Activated T-helper 1 cell treated with anti-CD3 and anti-CD28 coated beads, Interleukin-12 subunit alpha, Interleukin-12 subunit beta, Interleukin-2, Interleukin-4 antibody, amounts not matched to agents 30 ng/mL and 10 ng/mL and 1 ng/mL, durations not matched to agents 14 hours and 24 hours and 36 hours (primary cell): ENCODE measurements at regions not wholly inside any gene's neighbourhood (a gene's known extent, or its start where the extent isn't known, plus 50 kb on each side); places are given as distances from the start of the nearest gene placed in this dataset.

Experiments used
- DNase-seq: peaks from one replicate; pipeline ENCODE4 v3.0.0; 2021; ENCODE audit warnings: low spot score
- H3K27ac Mint-ChIP-seq: one replicate; pipeline ENCODE4 v1.8.0; 2021; ENCODE audit warnings: mild to moderate bottlenecking, mixed read lengths
- H3K27me3 Mint-ChIP-seq: one replicate; pipeline ENCODE4 v1.8.0; 2022; ENCODE audit warnings: mild to moderate bottlenecking, moderate library complexity, mixed read lengths; ENCODE audit not compliant: insufficient read depth
- H3K36me3 Mint-ChIP-seq: one replicate; pipeline ENCODE4 v1.8.0; 2021; ENCODE audit warnings: low read depth, mixed read lengths
- H3K4me1 Mint-ChIP-seq: one replicate; pipeline ENCODE4 v1.8.0; 2021; ENCODE audit warnings: low read depth, mixed read lengths
- H3K4me3 Mint-ChIP-seq: one replicate; pipeline ENCODE4 v1.8.0; 2021; ENCODE audit warnings: mild to moderate bottlenecking, moderate library complexity, mixed read lengths
- H3K9me3 Mint-ChIP-seq: one replicate; pipeline ENCODE4 v1.8.0; 2021; ENCODE audit warnings: mixed read lengths
- intact Hi-C: fragments of 100-400 bp; cut with micrococcal nuclease; formaldehyde crosslinking; loops from one replicate; pipeline ENCODE4 v1.15.1; 2024

DNA sequence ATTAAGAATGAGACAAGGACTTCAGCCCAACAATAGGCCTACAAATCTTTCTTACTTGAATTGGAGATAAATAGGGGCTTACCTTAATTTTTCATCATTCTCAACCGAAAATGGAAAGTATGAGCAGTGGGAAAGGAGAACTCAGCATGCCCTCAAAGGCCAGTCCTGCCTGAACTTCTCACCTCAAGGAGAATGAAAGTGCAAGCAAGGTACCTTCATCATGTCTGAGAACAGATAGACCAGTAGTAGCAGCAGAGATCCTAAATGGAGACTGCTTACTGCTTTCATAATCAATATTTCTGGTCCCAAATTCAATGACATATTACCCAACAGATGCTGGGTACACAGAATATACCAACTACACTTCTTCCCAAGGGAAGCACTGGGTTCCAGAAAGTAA lies 194.0 kb upstream of the SLITRK1 start:
- Mint-ChIP-seq H3K4me1 (no peaks in the 10 kb centered on the region), H3K4me3 (no peak overlapping the region), H3K9me3 (no peaks in the 10 kb centered on the region), H3K36me3 (no peaks in the 10 kb centered on the region), H3K27ac (no peak overlapping the region), H3K27me3 (peaks cover 3% of the 10 kb centered on the region)
- DNase-seq, result no peak
- intact Hi-C loops, result no loop called here

DNA sequence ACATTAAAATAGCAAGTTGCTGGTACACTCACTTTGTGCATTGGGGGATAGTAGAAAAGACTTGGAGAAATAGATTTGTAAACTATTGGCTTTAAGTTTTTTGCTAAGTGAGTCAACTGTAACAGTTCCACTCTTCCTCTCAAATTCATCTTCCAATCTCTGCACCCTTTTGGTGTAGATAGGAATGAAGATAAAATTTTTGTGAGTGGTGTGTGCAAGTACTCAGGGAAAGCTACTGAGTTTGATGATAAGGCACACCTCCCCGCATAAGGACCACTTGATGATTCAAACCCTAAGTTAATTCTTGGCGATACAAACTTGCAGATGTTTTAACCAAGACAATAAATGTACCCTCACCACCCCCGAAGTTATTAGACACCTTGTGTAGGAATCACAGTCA lies 168.3 kb upstream of the SLITRK1 start:
- Mint-ChIP-seq H3K9me3 (no peaks in the 10 kb centered on the region), H3K4me1 (no peaks in the 10 kb centered on the region), H3K27me3 (no peaks in the 10 kb centered on the region), H3K36me3 (no peaks in the 10 kb centered on the region), H3K27ac (no peak overlapping the region), H3K4me3 (no peak overlapping the region)
- intact Hi-C loops, result no loop called here
- DNase-seq, result no peak

DNA sequence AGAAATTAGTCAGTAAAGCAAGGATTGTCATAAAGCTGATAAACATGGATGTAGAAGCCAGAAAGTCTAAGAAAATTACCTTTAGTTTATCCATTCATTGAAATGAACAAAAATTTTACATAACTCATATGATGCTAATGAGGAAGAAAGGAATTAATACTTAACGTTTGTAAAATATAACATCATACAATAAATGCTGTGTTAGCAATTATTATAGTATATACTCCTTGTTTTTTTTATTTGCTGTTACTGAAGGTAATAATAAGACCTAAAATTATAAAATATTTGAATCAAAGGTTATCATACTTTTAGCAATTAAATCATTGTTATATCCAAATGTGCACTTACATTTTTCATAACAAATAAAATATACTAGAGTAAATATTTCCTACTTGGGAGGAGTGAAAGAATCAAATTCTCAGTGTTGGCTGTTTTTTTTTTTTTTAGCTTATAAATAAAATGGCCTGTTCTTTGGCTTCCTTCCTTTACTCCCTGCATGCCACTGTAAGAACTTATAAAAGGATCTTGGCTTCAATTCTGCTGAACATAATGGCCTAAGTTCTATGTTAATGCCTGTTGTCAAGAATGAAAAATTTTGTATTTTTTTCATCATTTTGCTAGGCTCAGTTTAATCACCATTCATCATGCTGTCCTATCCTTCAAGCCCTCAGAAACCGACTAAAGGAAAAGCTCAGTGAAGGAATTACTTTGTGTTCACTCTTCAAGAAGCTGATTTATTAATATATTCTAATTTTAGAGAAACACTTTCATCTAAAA lies 167.4 kb upstream of the SLITRK1 start:
- intact Hi-C loops, result no loop called here
- Mint-ChIP-seq H3K9me3 (no peaks in the 10 kb centered on the region), H3K36me3 (no peaks in the 10 kb centered on the region), H3K4me3 (no peak overlapping the region), H3K27me3 (no peaks in the 10 kb centered on the region), H3K27ac (no peak overlapping the region), H3K4me1 (no peaks in the 10 kb centered on the region)
- DNase-seq, result no peak

DNA sequence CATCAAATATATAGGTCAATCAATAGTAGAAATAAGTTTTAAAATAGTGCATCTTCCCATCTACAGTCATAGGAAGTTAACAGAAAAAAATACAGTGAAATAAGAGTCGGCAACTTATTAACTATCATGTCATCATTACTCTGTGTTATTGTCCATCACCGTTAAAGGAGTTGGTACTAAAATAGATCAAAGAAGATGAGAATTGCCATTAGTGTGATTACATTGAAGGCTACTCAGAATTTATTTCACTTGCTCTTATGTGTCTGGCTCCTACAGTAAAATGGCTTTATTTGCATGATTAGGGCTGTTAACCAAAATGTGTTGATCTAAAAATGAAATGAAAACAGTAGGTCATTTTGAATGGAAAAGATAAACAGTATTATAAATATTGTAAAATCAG lies 162.5 kb upstream of the SLITRK1 start:
- Mint-ChIP-seq H3K4me3 (no peak overlapping the region), H3K4me1 (no peaks in the 10 kb centered on the region), H3K36me3 (no peaks in the 10 kb centered on the region), H3K9me3 (no peaks in the 10 kb centered on the region), H3K27ac (no peak overlapping the region), H3K27me3 (no peaks in the 10 kb centered on the region)
- intact Hi-C loops, result no loop called here
- no peak for DNase-seq

DNA sequence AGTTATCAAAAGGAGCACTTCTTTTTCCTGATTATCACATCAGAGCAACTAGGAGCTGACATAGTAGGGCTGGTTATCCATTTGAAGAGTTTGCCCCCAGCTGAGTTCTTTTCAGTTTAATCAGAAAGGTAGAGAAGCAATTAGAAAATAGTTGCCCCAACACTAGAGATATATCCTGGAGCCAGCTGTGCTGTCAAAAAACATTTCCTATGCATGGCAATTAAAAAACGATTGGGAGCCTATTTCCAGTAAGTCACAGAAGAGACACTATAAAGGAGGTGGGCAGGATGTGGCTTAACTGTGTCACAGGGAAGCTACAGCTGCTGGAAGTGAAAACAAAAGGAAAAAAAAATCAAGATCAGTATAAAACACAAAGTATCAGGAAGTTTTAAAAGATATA lies 155.7 kb upstream of the SLITRK1 start:
- no peak overlapping the region for H3K4me3 Mint-ChIP-seq
- H3K27ac Mint-ChIP-seq, result no peak overlapping the region
- H3K4me1 Mint-ChIP-seq, result peaks cover 18% of the 10 kb centered on the region
- intact Hi-C loops, result no loop called here
- no peaks in the 10 kb centered on the region for H3K9me3 Mint-ChIP-seq
- H3K36me3 Mint-ChIP-seq, result no peaks in the 10 kb centered on the region
- peaks cover 2% of the 10 kb centered on the region for H3K27me3 Mint-ChIP-seq
- no peak for DNase-seq

DNA sequence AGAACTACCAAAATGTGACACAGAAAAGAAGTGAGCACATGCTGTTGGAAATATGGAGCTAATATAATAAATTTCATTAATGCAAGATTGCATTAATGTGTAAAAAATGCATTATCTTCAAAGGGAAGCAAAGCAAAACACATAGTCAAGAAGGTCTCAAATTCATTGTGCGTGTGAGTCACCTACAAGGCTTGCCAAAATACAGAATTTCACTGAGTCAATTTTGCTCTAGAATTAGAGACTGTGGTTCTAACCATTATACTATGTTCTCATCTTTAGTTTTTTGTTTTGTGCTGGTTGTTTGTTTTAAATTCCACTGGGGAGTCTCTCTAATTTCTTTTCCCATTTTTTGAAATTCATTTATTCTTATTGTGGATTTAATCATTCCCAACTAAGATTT lies 149.8 kb upstream of the SLITRK1 start:
- intact Hi-C loops, result no loop called here
- Mint-ChIP-seq H3K4me1 (peaks cover 3% of the 10 kb centered on the region), H3K27me3 (peaks cover 2% of the 10 kb centered on the region), H3K27ac (no peak overlapping the region), H3K9me3 (no peaks in the 10 kb centered on the region), H3K36me3 (no peaks in the 10 kb centered on the region), H3K4me3 (no peak overlapping the region)
- DNase-seq, result no peak

DNA sequence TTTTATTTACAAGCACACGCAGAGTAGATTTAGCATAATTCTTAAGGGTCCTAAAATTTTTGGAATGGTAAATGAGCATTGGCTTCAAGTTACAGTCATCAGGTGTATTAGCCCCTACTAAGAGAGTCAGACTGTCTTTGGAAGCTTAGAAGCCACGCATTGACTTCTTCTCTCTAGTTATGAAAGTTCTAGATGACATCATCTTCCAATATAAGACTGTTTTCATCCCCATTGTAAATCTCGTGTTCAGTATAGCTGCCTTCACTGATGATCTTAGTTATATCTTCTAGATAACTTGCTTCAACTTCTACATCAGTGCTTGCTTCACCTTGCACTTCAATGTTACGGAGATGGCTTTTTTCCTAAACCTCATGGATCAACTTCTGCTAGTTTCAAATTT lies 148.8 kb upstream of the SLITRK1 start:
- Mint-ChIP-seq H3K4me1 (no peaks in the 10 kb centered on the region), H3K27me3 (peaks cover 2% of the 10 kb centered on the region), H3K36me3 (no peaks in the 10 kb centered on the region), H3K27ac (no peak overlapping the region), H3K4me3 (no peak overlapping the region), H3K9me3 (no peaks in the 10 kb centered on the region)
- intact Hi-C loops, result no loop called here
- DNase-seq, result no peak

DNA sequence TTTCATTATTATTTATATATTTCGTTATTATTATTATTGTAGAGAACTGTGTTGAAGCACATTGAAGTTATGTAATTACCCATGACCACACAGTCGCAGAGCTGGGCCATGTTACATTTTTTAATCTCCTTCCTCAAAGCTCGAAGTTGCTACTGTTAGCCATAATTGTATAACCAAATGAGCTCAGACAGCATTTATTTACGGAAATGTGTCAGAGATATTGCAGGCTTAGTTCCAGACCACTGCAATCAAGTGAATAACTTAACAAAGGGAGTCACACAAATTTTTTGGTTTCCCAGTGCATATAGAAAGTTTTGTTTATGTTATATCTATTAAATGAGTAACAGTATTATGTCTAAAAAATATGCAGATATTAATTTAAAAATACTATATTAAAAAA lies 147.1 kb upstream of the SLITRK1 start:
- no peak overlapping the region for H3K27ac Mint-ChIP-seq
- H3K27me3 Mint-ChIP-seq, result peaks cover 2% of the 10 kb centered on the region
- DNase-seq, result no peak

DNA sequence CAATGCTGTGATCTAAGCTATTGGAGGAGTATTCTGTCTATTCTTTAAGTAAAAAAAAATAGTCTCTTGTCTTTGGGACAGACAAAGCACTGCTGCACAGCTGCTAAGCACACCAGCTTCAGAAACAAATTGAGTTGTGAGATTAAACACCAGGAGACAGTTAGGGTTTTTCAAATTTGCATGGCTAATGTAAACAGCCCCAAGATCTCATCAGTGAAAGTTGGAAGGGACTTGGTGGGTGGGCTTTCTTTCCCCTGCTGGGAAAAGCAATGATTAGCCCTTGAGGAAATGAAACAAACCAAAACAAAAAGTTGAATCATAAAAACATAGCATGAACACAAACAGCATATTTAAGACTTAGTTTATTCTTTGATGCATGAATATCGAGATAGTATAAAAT lies 143.6 kb upstream of the SLITRK1 start:
- intact Hi-C loops, result no loop called here
- no peaks in the 10 kb centered on the region for H3K27me3 Mint-ChIP-seq
- no peaks in the 10 kb centered on the region for H3K9me3 Mint-ChIP-seq

More for the DNA sequence above, 147.1 kb upstream of the SLITRK1 start:
- H3K9me3 Mint-ChIP-seq, result no peaks in the 10 kb centered on the region
- H3K36me3 Mint-ChIP-seq, result no peaks in the 10 kb centered on the region
- no peak overlapping the region for H3K4me3 Mint-ChIP-seq
- no peaks in the 10 kb centered on the region for H3K4me1 Mint-ChIP-seq
- intact Hi-C loops, result no loop called here

DNA sequence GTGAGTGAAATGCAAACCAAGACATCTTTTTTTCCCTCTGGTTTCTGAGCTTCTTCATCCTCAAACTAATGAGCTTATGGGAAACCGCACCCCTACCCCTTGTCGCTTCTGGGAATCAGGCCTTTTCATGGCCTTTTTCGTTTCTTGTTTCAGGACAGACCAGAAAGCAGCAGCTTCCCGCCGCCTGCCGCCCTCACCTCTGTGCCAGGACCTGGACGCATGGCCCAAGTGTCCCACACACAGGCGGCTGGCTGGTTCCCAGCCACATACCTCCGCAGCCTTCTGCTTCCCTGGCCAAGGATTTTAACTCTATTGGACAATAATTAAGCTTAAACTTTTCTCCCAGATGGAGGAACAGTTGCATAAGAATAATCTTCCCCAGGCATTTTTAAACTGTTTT lies 114.1 kb upstream of the SLITRK1 start:
- Mint-ChIP-seq H3K27me3 (no peaks in the 10 kb centered on the region), H3K4me1 (no peaks in the 10 kb centered on the region), H3K27ac (no peak overlapping the region), H3K9me3 (no peaks in the 10 kb centered on the region), H3K36me3 (no peaks in the 10 kb centered on the region), H3K4me3 (no peak overlapping the region)
- intact Hi-C loops, result no loop called here
- no peak for DNase-seq

More for the DNA sequence above, 143.6 kb upstream of the SLITRK1 start:
- no peaks in the 10 kb centered on the region for H3K36me3 Mint-ChIP-seq
- no peak overlapping the region for H3K4me3 Mint-ChIP-seq
- DNase-seq, result no peak
- H3K27ac Mint-ChIP-seq, result no peak overlapping the region
- H3K4me1 Mint-ChIP-seq, result no peaks in the 10 kb centered on the region

DNA sequence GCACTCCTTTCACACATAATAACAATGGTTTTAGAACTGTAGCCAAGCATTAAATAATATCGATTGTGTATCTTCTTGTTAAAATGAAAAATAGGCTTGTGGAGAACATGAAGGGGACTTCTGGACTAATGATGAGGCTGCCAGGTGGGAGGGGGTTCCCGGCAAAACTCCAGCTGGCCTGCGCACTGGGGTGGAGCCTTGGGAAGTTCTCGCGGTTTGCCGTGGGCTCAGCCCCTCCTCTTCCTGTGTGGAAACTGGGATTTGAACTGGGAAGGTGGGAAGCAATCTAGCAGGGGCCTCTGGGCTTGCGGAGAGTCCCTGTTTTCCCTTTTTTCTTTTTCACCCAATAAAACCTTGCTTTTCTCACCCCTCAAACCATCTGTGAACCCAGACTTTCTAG lies 113.7 kb upstream of the SLITRK1 start:
- no peaks in the 10 kb centered on the region for H3K4me1 Mint-ChIP-seq
- H3K27ac Mint-ChIP-seq, result no peak overlapping the region
- intact Hi-C loops, result no loop called here
- no peak for DNase-seq
- H3K27me3 Mint-ChIP-seq, result no peaks in the 10 kb centered on the region
- H3K9me3 Mint-ChIP-seq, result no peaks in the 10 kb centered on the region
- H3K36me3 Mint-ChIP-seq, result no peaks in the 10 kb centered on the region
- H3K4me3 Mint-ChIP-seq, result no peak overlapping the region

DNA sequence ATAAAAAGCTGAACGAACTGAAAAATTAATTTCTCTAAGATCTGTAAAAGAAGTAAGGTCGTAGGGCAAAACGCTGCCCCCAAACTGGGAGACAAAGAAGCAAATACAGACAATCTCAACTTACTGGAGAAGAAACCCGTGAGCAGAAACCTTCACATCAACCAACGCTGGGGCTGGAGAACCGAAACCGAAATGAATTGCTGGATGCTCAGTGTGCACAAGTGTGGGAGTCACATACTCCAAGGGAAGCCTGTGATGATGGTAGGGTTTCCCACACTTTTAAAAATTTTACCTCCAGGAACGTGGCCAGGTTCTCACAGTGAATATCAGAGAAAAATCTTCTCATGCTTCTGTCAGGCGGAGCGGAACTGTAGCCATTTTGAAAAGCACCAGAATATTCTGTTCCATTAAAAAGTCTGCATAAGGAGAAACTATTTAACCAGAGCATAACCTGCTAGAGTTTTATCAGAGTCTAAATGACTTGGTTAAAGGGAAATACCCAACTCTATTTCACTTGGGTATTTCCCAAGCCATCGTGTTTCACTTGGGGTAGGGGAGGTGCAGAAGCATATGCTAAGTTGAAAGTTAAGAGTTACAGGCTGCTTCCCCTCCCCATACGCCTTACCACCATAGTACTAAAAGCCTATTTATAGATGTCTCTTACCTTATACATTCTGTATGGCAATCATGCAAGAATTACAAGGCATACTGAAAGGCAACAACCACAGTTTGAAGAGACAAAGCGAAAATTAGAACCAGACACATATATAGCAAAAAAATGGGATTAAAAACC lies 110.5 kb upstream of the SLITRK1 start:
- Mint-ChIP-seq H3K36me3 (no peaks in the 10 kb centered on the region), H3K27me3 (no peaks in the 10 kb centered on the region), H3K9me3 (no peaks in the 10 kb centered on the region), H3K4me3 (no peak overlapping the region), H3K4me1 (no peaks in the 10 kb centered on the region), H3K27ac (no peak overlapping the region)
- intact Hi-C loops, result no loop called here
- DNase-seq, result no peak

DNA sequence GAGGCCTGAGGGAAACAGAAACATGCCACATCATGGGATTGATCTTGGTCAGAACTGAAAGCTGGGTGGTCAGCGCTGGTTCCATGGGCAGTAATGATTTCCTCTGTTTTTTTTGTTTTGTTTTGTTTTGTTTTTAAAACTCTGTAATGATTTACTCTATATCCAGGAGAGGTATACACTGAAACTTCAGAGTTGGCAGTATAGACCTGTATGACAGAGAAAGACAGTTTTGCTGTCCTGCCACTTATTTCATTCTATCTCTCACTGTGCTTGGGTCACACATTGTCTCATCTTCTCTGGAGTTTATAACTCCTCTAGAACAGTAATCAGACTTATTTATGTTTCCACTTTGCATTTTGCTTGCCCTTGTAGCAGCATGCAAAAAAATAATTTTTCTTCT lies 105.1 kb upstream of the SLITRK1 start:
- Mint-ChIP-seq H3K27me3 (no peaks in the 10 kb centered on the region), H3K36me3 (no peaks in the 10 kb centered on the region), H3K27ac (no peak overlapping the region), H3K9me3 (no peaks in the 10 kb centered on the region), H3K4me3 (no peak overlapping the region), H3K4me1 (no peaks in the 10 kb centered on the region)
- intact Hi-C loops, result no loop called here
- no peak for DNase-seq
